ENCODE measurements at regions not wholly inside any gene's neighbourhood (a gene's known extent, or its start where the extent isn't known, plus 50 kb on each side); places are given as distances from the start of the nearest gene placed in this dataset.
A peak's percentile ranks its signal among the peaks of the same experiment; 100 is the strongest.

GRCh38 chr3:13718000-13718399, 161.9 kb downstream of the WNT7A start:
- Histone ChIP-seq H2BK5ac (ENCODE audit: insufficient read length, low read length) (no peak overlapping the region), H4K20me1 (ENCODE audit: control insufficient read depth, insufficient read depth, insufficient read length) (no peaks in the 10 kb centered on the region), H3K79me1 (ENCODE audit: insufficient read depth, low read depth, low read length, poor library complexity, severe bottlenecking) (no peaks in the 10 kb centered on the region), H2BK20ac (ENCODE audit: low read depth, low read length, poor library complexity, severe bottlenecking) (no peak overlapping the region), H2AK5ac (ENCODE audit: insufficient read length, low read length) (no peak overlapping the region), H2AFZ (ENCODE audit: low read length) (no peak overlapping the region), H3K23me2 (ENCODE audit: insufficient read length, low read depth, low read length, poor library complexity, severe bottlenecking) (no peaks in the 10 kb centered on the region), H4K91ac (ENCODE audit: insufficient read length, low read depth, low read length) (no peak overlapping the region), H3K4me2 (ENCODE audit: insufficient read depth, insufficient read length, low read length) (no peak overlapping the region), H3K79me2 (ENCODE audit: insufficient read depth, low read length) (no peaks in the 10 kb centered on the region), H3K23ac (ENCODE audit: insufficient read length, low read depth, low read length) (no peak overlapping the region), H3K56ac (ENCODE audit: insufficient read length, low read depth, low read length) (no peak overlapping the region), H3K27me3 (ENCODE audit: insufficient read depth, low read length) (no peaks in the 10 kb centered on the region), H4K8ac (replicated peaks; ENCODE audit: insufficient read length, low read depth, low read length) (no peak overlapping the region), H4K5ac (ENCODE audit: insufficient read length, low read depth, low read length) (no peak overlapping the region), H3T11ph (ENCODE audit: low read length) (no peak overlapping the region), H3K4ac (ENCODE audit: low read depth, low read length) (no peak overlapping the region), H3K14ac (ENCODE audit: insufficient read depth, low read length) (no peak overlapping the region), H3K27ac (ENCODE audit: insufficient read length, low read depth, low read length) (no peak overlapping the region), H2BK12ac (ENCODE audit: insufficient read length, low read depth, low read length) (no peak overlapping the region), H3K4me1 (ENCODE audit: insufficient read depth, low read length) (peaks cover 5% of the 10 kb centered on the region; the same call in 1 of the 2 replicates), H3K9me3 (ENCODE audit: control insufficient read depth, low read depth, low read length) (no peaks in the 10 kb centered on the region), H3K18ac (ENCODE audit: insufficient read length, low read depth, low read length) (no peak overlapping the region), H2BK120ac (ENCODE audit: low read depth, low read length, poor library complexity, severe bottlenecking) (no peak overlapping the region), H2BK15ac (ENCODE audit: low read depth, low read length) (no peak overlapping the region), H3K9ac (ENCODE audit: extremely low read depth, insufficient read length, low read length) (no peak overlapping the region)
- Mint-ChIP-seq H3K27me3 (ENCODE audit: low read depth) (peaks cover 5% of the 10 kb centered on the region; the same call in 1 of the 2 replicates), H3K4me1 (peaks cover 13 to 18% of the 10 kb centered on the region in 2 experiments), H3K4me3 (no peak overlapping the region), H3K9me3 (peaks cover 30% of the 10 kb centered on the region in 2 experiments), H3K36me3 (ENCODE audit: insufficient read depth in 1 of 3, low read depth in 3 of 3) (peaks cover 9 to 17% (median 9%) of the 10 kb centered on the region in 3 experiments; a peak in 6 of 7 replicates), H3K27ac (no peak overlapping the region)
- no peak for TF ChIP-seq CTCF (conservative IDR thresholded peaks at IDR 0.05)
- WGBS (ENCODE audit: extremely low coverage, insufficient read length, low lambda C conversion rate): no CpG with 5 or more reads among the region's 2 CpGs
- DNase-seq: peak; percentile 12

Data from H9 (cell line).